ENCODE measurements at regions not wholly inside any gene's neighbourhood (a gene's known extent, or its start where the extent isn't known, plus 50 kb on each side); places are given as distances from the start of the nearest gene placed in this dataset.

- Histone ChIP-seq H3K36me3 (ENCODE audit: insufficient read depth) (0 out of 2 replicates have a peak, but pooled peaks cover 2% of the 10 kb centered on the region), H3K9me2 (ENCODE audit: insufficient read depth) (no peaks in the 10 kb centered on the region), H3K27ac (ENCODE audit: low read depth) (no peak overlapping the region), H3K27me3 (ENCODE audit: insufficient read depth) (no peaks in the 10 kb centered on the region), H3K4me1 (ENCODE audit: insufficient read depth) (no peaks in the 10 kb centered on the region), H3K4me3 (no peak overlapping the region), H3F3A (replicated peaks; ENCODE audit: low read depth) (no peaks in the 10 kb centered on the region), H3K4me2 (no peak overlapping the region), H2AFZ (no peak overlapping the region), H3K79me2 (replicated peaks; ENCODE audit: insufficient read depth) (no peaks in the 10 kb centered on the region), H4K20me1 (replicated peaks; ENCODE audit: insufficient read depth) (no peaks in the 10 kb centered on the region)
- no peak overlapping the region for H3K4me3 Mint-ChIP-seq
- no peak for DNase-seq (ENCODE audit: low spot score)
- H3K27ac Mint-ChIP-seq = no peak overlapping the region
- H3K27me3 Mint-ChIP-seq (ENCODE audit: insufficient read depth, low read depth, poor library complexity) = peaks cover 20% of the 10 kb centered on the region
- peaks cover 96% of the 10 kb centered on the region for H3K9me3 Mint-ChIP-seq
- TF ChIP-seq POLR2AphosphoS5 (IDR thresholded peaks at IDR 0.05; ENCODE audit: low read depth) (no peak), CTCF (conservative IDR thresholded peaks at IDR 0.05; ENCODE audit: low read depth in 2 of 2) (no peak), EZH2 (IDR thresholded peaks at IDR 0.05; ENCODE audit: low read depth, unreplicated experiment) (no peak), REST (IDR thresholded peaks at IDR 0.05; ENCODE audit: unreplicated experiment) (no peak)
- H3K36me3 Mint-ChIP-seq (ENCODE audit: low read depth) = peaks cover 45% of the 10 kb centered on the region
- no peak for ATAC-seq
- no peaks in the 10 kb centered on the region for H3K4me1 Mint-ChIP-seq
Observed at GRCh38 chr22:47549741-47550340, 787.4 kb downstream of the TBC1D22A start.

GRCh38 chr22:47548953-47549740 is 786.7 kb downstream of the TBC1D22A start:
- H3F3A ChIP-seq (replicated peaks; ENCODE audit: low read depth) = no peaks in the 10 kb centered on the region
- no peaks in the 10 kb centered on the region for H4K20me1 ChIP-seq (replicated peaks; ENCODE audit: insufficient read depth)
- no peak overlapping the region for H3K4me2 ChIP-seq
- H2AFZ ChIP-seq = no peak overlapping the region
- no peaks in the 10 kb centered on the region for H3K4me1 ChIP-seq (ENCODE audit: insufficient read depth)
- peaks cover 20% of the 10 kb centered on the region for H3K27me3 Mint-ChIP-seq (ENCODE audit: insufficient read depth, low read depth, poor library complexity)
- H3K9me3 Mint-ChIP-seq = peaks cover 96% of the 10 kb centered on the region
- no peak overlapping the region for H3K27ac ChIP-seq (ENCODE audit: low read depth)
- H3K36me3 Mint-ChIP-seq (ENCODE audit: low read depth) = peaks cover 48% of the 10 kb centered on the region
- H3K4me3 Mint-ChIP-seq = no peak overlapping the region
- no peak overlapping the region for H3K27ac Mint-ChIP-seq
- ATAC-seq (no peak), DNase-seq (ENCODE audit: low spot score) (no peak)
- H3K4me3 ChIP-seq = no peak overlapping the region
- no peaks in the 10 kb centered on the region for H3K36me3 ChIP-seq (ENCODE audit: insufficient read depth)
- H3K27me3 ChIP-seq (ENCODE audit: insufficient read depth) = no peaks in the 10 kb centered on the region
- H3K4me1 Mint-ChIP-seq = no peaks in the 10 kb centered on the region
- no peaks in the 10 kb centered on the region for H3K79me2 ChIP-seq (replicated peaks; ENCODE audit: insufficient read depth)
- H3K9me2 ChIP-seq (ENCODE audit: insufficient read depth) = no peaks in the 10 kb centered on the region
- TF ChIP-seq ZNF114 (CRISPR knock-in tag; IDR thresholded peaks at IDR 0.05) (no peak), POLR2AphosphoS5 (IDR thresholded peaks at IDR 0.05; ENCODE audit: low read depth) (no peak), NANOG (IDR thresholded peaks at IDR 0.05; ENCODE audit: borderline replicate concordance) (no peak), CTCF (conservative IDR thresholded peaks at IDR 0.05; ENCODE audit: low read depth in 2 of 2) (no peak), ETS1 (IDR thresholded peaks at IDR 0.05) (no peak)

All from GM23338 (cell line).